ENCODE measurements at regions not wholly inside any gene's neighbourhood (a gene's known extent, or its start where the extent isn't known, plus 50 kb on each side); places are given as distances from the start of the nearest gene placed in this dataset.

DNA sequence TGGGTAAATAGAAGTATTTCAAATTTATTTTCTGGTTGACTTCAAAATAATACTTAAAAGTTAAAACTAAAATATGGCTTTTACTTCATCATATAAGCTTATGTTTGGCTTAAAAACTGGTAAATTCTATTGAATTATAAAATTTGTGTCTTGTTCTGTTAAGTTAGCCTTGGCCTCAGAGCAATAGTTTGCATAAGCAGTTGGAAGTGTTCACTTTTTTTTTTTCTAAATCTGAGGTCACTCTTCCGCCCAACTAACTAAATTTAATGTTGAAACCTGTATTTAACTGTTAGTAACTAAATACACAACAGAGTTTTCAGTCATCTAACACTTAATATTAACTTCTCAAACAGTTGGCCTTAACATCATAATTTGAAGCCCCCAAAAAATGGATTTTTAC is 871.7 kb upstream of the ADAMTS5 start:
- WGBS (ENCODE audit: insufficient coverage, low coverage, missing lambda C conversion rate) = 0% methylated on average over 1 of the region's 1 CpG
- FAIRE-seq (no peak), ATAC-seq (no peak), DNase-seq (ENCODE audit: extremely low read depth in 1 of 4, low spot score in 3 of 4) (no peak)
- Histone ChIP-seq H3K9ac (ENCODE audit: insufficient read depth in 1 of 2, low read depth in 2 of 2, low read length in 2 of 2) (no peak overlapping the region), H4K20me1 (replicated peaks; ENCODE audit: control insufficient read depth, insufficient read depth, low read length) (no peaks in the 10 kb centered on the region), H3K27me3 (ENCODE audit: control insufficient read depth in 2 of 2, insufficient read depth in 2 of 2, low read length in 2 of 2) (no peaks in the 10 kb centered on the region), H3K9me1 (ENCODE audit: control insufficient read depth, insufficient read depth, low read length) (no peaks in the 10 kb centered on the region), H3K4me2 (ENCODE audit: insufficient read depth, low read length) (no peak overlapping the region), H3K36me3 (ENCODE audit: control insufficient read depth, insufficient read depth, low read length) (no peaks in the 10 kb centered on the region), H3K4me1 (replicated peaks in 1 of 2; ENCODE audit: control insufficient read depth in 2 of 2, insufficient read depth in 2 of 2, low read length in 2 of 2) (no peaks in the 10 kb centered on the region), H2AFZ (ENCODE audit: low read depth, low read length) (no peak overlapping the region), H3K4me3 (no peak overlapping the region), H3K27ac (ENCODE audit: extremely low read depth, low read depth, low read length) (no peak overlapping the region), H3K79me2 (ENCODE audit: control insufficient read depth, insufficient read depth, low read length) (no peaks in the 10 kb centered on the region), H3K9me3 (replicated peaks; ENCODE audit: control insufficient read depth, insufficient read depth, low read depth, low read length) (0 out of 2 replicates have a peak, but pooled peaks cover 1% of the 10 kb centered on the region)
- ChIA-PET CTCF (ENCODE audit: low intra/inter-chr PET ratio) (interaction anchor here (0.7 kb wide), 1 partner anchor 305 kb away, joined by 3 read pairs; no protein-coding TSS in a partner anchor), POLR2A (interaction anchor here (0.7 kb wide), 1 partner anchor 654 kb away, joined by 3 read pairs; no protein-coding TSS in a partner anchor)
- intact Hi-C loops (cut with micrococcal nuclease) (no loop called here), in situ Hi-C loops (cut with MboI) (no loop called here)
- no TSS peak for BruUV-seq (replicated peaks)
- TF ChIP-seq SMAD2 (IDR thresholded peaks at IDR 0.05; ENCODE audit: low read depth, low read length) (no peak), RBM14 (IDR thresholded peaks at IDR 0.05; ENCODE audit: borderline replicate concordance, insufficient read depth, low read depth, low read length) (no peak)

DNA sequence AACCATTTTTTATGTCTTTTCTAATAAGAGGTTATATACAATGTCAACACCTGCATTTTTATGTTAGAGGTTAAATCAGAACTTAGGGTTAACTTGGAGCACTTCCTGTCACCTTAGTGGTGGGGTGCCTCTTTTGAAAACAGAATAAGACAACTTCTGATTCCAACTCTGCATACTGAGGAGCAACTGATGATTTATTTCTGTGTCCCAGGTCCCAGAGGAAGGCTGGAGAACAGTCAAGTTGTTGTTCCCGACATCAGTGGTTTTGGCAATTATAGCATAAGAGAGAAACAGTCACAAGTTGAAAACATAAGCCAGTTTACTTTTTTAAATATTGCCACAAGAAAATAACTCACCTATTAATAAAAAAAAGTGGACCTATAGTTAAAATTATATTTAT is 871.0 kb upstream of the ADAMTS5 start:
- Histone ChIP-seq H3K9me1 (ENCODE audit: control insufficient read depth, insufficient read depth, low read length) (no peaks in the 10 kb centered on the region), H3K79me2 (ENCODE audit: control insufficient read depth, insufficient read depth, low read length) (no peaks in the 10 kb centered on the region), H3K9ac (ENCODE audit: insufficient read depth in 1 of 2, low read depth in 2 of 2, low read length in 2 of 2) (no peak overlapping the region), H3K36me3 (ENCODE audit: control insufficient read depth, insufficient read depth, low read length) (no peaks in the 10 kb centered on the region), H3K27me3 (ENCODE audit: control insufficient read depth in 2 of 2, insufficient read depth in 2 of 2, low read length in 2 of 2) (no peaks in the 10 kb centered on the region), H3K27ac (ENCODE audit: extremely low read depth, low read depth, low read length) (no peak overlapping the region), H3K4me1 (replicated peaks in 1 of 2; ENCODE audit: control insufficient read depth in 2 of 2, insufficient read depth in 2 of 2, low read length in 2 of 2) (no peaks in the 10 kb centered on the region), H2AFZ (ENCODE audit: low read depth, low read length) (no peak overlapping the region), H4K20me1 (replicated peaks; ENCODE audit: control insufficient read depth, insufficient read depth, low read length) (no peaks in the 10 kb centered on the region), H3K9me3 (replicated peaks; ENCODE audit: control insufficient read depth, insufficient read depth, low read depth, low read length) (0 out of 2 replicates have a peak, but pooled peaks cover 1% of the 10 kb centered on the region), H3K4me3 (no peak overlapping the region), H3K4me2 (ENCODE audit: insufficient read depth, low read length) (no peak overlapping the region)
- in situ Hi-C loops (cut with MboI) = no loop called here
- no peak for ATAC-seq
- no peak for FAIRE-seq
- ChIA-PET POLR2A (interaction anchor here (0.7 kb wide), 1 partner anchor 654 kb away, joined by 3 read pairs; no protein-coding TSS in a partner anchor), CTCF (ENCODE audit: low intra/inter-chr PET ratio) (no interaction called here)
- intact Hi-C loops (cut with micrococcal nuclease) = no loop called here
- no TSS peak for BruUV-seq (replicated peaks)
- 0% methylated on average over 1 of the region's 1 CpG for WGBS (ENCODE audit: insufficient coverage, low coverage, missing lambda C conversion rate)
- DNase-seq (ENCODE audit: extremely low read depth in 1 of 4, low spot score in 3 of 4) = no peak
- TF ChIP-seq NFE2L1 (tag; IDR thresholded peaks at IDR 0.05; ENCODE audit: borderline replicate concordance, low read depth) (no peak), TAF9B (IDR thresholded peaks at IDR 0.05; ENCODE audit: partially characterized antibody) (no peak), ZSCAN32 (CRISPR knock-in tag; IDR thresholded peaks at IDR 0.05) (no peak), RB1 (IDR thresholded peaks at IDR 0.05; ENCODE audit: low read depth) (no peak), ZNF324 (CRISPR knock-in tag; IDR thresholded peaks at IDR 0.05) (no peak), PRDM10 (IDR thresholded peaks at IDR 0.05; ENCODE audit: partially characterized antibody) (no peak), ZNF24 (IDR thresholded peaks at IDR 0.05) (no peak), PCBP2 (IDR thresholded peaks at IDR 0.05; ENCODE audit: low read depth, low read length, poor library complexity, severe bottlenecking) (no peak), BMI1 (IDR thresholded peaks at IDR 0.05; ENCODE audit: low read length) (no peak), ZNF140 (CRISPR knock-in tag; IDR thresholded peaks at IDR 0.05) (no peak)
